AG10803 (cell line): ENCODE measurements at regions not wholly inside any gene's neighbourhood (a gene's known extent, or its start where the extent isn't known, plus 50 kb on each side); places are given as distances from the start of the nearest gene placed in this dataset.
"Not testable (repeated sequence)": the region's sequence is repeated elsewhere in the genome, so short reads cannot be mapped to it uniquely, and the experiment has no call there.

ENCODE experiments used
- DNase-seq: peaks from one replicate; pipeline ENCODE4 v3.0.0; 2010; ENCODE audit warnings: low read depth
- H3K4me3 ChIP-seq: 2 replicates; pipeline ENCODE4 v1.5.1; 2011; ENCODE audit warnings: mild to moderate bottlenecking, low read length, control low read depth
- TF ChIP-seq, protein P1 (sequence below): conservative IDR thresholded peaks from 2 replicates; pipeline ENCODE4 v1.5.1; 2011; ENCODE audit warnings: mild to moderate bottlenecking, low read length, control low read depth, inconsistent platforms

DNA sequence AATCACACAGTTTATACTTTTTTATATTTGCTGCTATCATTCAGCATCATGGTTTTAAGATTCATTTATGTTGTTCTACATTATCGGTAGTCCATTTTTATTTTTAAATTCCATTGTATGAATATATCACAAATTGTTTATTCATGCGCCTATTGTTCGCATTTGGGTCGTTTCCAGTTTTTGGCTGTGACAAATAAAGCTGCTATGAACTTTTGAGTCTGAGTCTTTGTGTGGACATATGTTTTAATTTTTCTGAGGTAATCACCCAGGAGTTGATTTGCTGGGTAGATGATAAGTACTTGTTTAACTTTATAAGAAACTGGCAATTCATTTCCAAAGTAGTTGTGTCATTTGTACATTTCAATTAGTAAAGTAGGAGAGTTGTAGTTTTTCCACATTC is 74.2 kb upstream of the CSNK1A1L start:
- no peak overlapping the region for H3K4me3 ChIP-seq
- TF ChIP-seq, protein P1, sequence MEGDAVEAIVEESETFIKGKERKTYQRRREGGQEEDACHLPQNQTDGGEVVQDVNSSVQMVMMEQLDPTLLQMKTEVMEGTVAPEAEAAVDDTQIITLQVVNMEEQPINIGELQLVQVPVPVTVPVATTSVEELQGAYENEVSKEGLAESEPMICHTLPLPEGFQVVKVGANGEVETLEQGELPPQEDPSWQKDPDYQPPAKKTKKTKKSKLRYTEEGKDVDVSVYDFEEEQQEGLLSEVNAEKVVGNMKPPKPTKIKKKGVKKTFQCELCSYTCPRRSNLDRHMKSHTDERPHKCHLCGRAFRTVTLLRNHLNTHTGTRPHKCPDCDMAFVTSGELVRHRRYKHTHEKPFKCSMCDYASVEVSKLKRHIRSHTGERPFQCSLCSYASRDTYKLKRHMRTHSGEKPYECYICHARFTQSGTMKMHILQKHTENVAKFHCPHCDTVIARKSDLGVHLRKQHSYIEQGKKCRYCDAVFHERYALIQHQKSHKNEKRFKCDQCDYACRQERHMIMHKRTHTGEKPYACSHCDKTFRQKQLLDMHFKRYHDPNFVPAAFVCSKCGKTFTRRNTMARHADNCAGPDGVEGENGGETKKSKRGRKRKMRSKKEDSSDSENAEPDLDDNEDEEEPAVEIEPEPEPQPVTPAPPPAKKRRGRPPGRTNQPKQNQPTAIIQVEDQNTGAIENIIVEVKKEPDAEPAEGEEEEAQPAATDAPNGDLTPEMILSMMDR, result no peak
- DNase-seq, result peak; percentile 15

DNA sequence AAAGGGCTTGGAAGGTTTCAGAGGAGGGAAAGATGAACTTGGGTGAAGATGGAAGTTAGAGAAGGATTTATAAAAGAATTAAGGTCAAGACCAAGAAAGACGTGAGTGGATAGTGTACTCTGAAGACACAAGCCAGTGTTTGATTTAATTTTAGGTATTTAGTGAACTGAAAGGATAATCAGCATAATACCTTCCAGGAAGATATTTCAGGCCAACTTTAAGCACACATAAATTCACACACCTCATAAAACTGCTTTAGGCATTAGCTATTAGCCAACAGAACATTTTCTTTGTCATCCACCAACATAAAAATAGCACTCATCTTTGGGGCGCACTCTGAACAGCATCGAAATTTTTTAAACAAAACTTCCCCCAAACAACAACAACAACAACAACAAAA is 71.7 kb upstream of the CSNK1A1L start:
- H3K4me3 ChIP-seq, result no peak overlapping the region
- TF ChIP-seq, protein P1, result no peak
- DNase-seq, result no peak

DNA sequence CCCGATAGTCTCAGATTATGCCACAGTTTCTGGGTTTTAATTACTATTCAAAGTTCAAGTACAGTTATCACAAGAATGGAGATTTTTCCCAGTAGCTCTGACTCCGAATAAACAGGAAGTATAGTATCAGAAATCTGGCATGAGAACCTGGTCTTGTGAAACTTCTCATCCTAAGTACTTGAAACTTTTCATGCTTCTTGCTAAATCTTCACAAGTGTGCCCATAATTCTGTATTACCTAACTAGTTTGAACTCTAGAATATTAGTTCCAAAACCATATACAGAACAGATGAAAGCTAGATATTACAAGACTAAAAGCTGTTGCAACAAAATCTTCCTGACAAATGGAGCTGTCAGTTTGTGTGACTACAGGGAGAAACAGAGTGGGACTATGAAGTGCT is 70.5 kb upstream of the CSNK1A1L start:
- no peak overlapping the region for H3K4me3 ChIP-seq
- TF ChIP-seq, protein P1, result no peak
- peak; percentile 98 for DNase-seq

DNA sequence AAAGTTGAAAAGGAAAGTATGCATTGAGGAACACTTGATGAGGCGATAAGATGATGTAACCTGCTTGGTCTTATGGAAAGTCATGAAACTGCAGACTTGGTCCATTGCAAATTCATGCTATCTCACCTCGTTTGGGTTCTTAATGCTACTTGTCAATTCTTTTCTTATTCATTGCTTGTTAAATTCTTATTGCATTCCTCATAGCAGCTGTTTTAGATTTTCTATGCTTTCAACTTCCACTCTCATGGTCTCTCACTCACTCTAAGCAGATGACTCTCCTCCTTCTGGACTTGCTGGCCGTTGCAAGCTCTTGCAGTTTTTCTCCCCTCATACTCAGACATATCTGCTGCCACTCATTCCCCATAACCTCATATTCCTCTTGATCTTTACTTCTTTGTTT is 67.8 kb upstream of the CSNK1A1L start:
- peak; percentile 96 for DNase-seq
- TF ChIP-seq, protein P1, result peak; percentile 45
- no peak overlapping the region for H3K4me3 ChIP-seq

DNA sequence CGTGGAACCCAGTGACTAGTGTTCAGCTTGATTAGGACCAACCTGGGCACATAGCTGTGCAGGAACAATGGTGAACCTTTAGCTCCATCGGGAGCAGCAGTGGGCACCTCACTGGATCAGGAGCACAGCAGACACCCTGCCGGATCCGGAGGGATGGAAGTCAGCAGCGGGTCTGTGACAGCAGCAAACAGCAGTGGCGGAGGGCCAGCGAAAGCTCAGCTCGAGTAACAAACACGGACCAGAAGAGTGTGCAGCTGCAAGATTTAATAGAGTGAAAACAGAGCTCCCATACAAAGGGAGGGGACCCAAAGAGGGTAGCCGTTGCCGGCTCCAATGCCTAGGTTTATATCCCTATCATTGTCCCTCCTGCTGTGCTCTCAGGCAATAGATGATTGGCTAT is 66.8 kb upstream of the CSNK1A1L start:
- not testable (repeated sequence) for DNase-seq, H3K4me3 ChIP-seq

DNA sequence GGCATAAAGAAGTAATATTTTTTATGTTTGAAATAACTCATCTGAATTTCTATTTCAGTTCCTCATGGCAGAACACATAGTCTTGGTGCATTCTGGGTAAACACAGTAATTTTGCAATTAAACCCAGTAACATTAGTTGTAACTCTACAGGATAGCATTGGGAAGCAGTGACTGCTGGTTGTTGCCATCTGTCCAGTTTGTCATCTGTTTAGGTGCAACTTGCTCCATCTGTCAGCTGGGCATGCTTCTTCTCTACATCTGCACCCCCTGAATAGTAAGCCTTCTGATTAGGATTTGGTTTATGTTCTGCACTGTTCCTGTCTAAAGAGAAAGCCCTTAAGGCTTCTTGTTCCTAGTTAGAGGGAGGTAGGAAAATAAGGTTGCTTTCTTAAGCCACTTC is 63.5 kb upstream of the CSNK1A1L start:
- no peak overlapping the region for H3K4me3 ChIP-seq
- DNase-seq, result no peak
- TF ChIP-seq, protein P1, result no peak

DNA sequence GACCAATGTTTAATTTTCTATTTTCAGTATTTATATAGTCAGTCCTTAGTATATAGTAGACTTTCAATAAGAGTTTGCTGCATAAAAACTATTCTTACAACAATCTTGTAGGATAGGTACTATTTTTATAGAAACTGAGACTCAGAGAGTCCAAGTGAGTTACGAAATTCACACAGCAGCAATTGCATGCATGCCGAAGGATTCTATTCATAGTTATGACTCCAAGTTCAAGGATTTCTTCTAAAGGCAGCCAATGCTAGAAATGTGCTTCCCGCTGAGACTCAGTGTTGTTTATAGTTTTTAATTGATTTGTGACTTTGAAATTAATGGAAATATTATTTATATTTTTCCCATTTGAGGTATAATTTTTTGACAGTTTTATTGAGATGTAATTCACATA is 62.7 kb upstream of the CSNK1A1L start:
- TF ChIP-seq, protein P1, result no peak
- DNase-seq, result peak; percentile 29
- no peak overlapping the region for H3K4me3 ChIP-seq

DNA sequence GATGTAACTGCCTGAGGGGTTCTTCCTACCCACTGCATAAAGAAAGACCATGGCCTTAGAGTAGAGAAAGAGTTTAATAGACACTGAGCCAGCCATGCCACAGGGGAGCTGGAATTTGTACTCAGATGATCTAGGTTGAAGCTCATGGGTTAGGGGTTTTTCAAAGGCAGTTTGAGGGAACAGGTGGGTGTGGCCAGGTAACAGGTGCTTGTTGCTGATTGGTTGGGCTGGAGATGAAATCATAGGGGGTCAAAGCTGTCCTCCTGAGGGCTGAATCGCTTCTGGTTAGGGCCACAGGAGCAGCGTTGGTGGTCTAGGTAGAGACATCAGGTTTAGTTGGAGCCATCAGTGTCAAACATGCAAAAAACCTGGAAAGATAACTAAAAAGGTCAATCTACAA is 59.2 kb upstream of the CSNK1A1L start:
- DNase-seq, result no peak
- TF ChIP-seq, protein P1, result no peak

More for the DNA sequence above, 59.2 kb upstream of the CSNK1A1L start:
- no peak overlapping the region for H3K4me3 ChIP-seq
